ENCODE measurements at regions not wholly inside any gene's neighbourhood (a gene's known extent, or its start where the extent isn't known, plus 50 kb on each side); places are given as distances from the start of the nearest gene placed in this dataset.

- TF ChIP-seq CTCF (IDR thresholded peaks at IDR 0.05) (no peak), POLR2A (IDR thresholded peaks at IDR 0.05) (no peak)
Observed at GRCh38 chr13:67769063-67769986, 539.2 kb upstream of the PCDH9 start.

Data from heart left ventricle (tissue), 13 donors.